ENCODE measurements at regions not wholly inside any gene's neighbourhood (a gene's known extent, or its start where the extent isn't known, plus 50 kb on each side); places are given as distances from the start of the nearest gene placed in this dataset.
"Not testable (repeated sequence)": the region's sequence is repeated elsewhere in the genome, so short reads cannot be mapped to it uniquely, and the experiment has no call there.

- Histone ChIP-seq H3K4me3 (replicated peaks in 1 of 3; ENCODE audit: insufficient read depth in 1 of 3, low read depth in 2 of 3, low read length in 3 of 3) (no peak overlapping the region), H2AFZ (ENCODE audit: low read length) (no peak overlapping the region), H3K27ac (ENCODE audit: extremely low read length, insufficient read depth, low read length) (no peak overlapping the region), H3K79me2 (ENCODE audit: insufficient read depth, low read length) (no peaks in the 10 kb centered on the region), H3K4me2 (ENCODE audit: low read depth, low read length) (no peak overlapping the region), H3K27me3 (ENCODE audit: control insufficient read depth in 1 of 2, insufficient read depth in 2 of 2, low read length in 2 of 2) (no peaks in the 10 kb centered on the region), H3K9me3 (ENCODE audit: low read length) (no peaks in the 10 kb centered on the region), H3K4me1 (ENCODE audit: insufficient read depth, low read length) (no peaks in the 10 kb centered on the region), H3K9ac (ENCODE audit: insufficient read depth, low read depth, low read length) (no peak overlapping the region), H3K36me3 (replicated peaks in 1 of 2; ENCODE audit: control insufficient read depth in 1 of 2, insufficient read depth in 2 of 2, low read length in 2 of 2) (no peaks in the 10 kb centered on the region), H4K20me1 (ENCODE audit: insufficient read depth, low read length) (no peaks in the 10 kb centered on the region)
- DNase-seq (ENCODE audit: low spot score) (no peak), FAIRE-seq (no peak), ATAC-seq (no peak)
- 30% methylated on average over 4 of the region's 4 CpGs for WGBS (ENCODE audit: low lambda C conversion rate)
- CTCF ChIA-PET (ENCODE audit: low intra/inter-chr PET ratio, low total read pairs) = no interaction called here
- in situ Hi-C loops (cut with HindIII; ENCODE audit: extremely low pct_ligation_motif_present, low pct_unique_long_range_greater_than_20kb) (loop anchor here (25.0 kb wide), 1 partner anchor 649 kb away; no protein-coding TSS in a partner anchor), intact Hi-C loops (cut with micrococcal nuclease; ENCODE audit: unreplicated experiment) (no loop called here)
- no TSS peak for BruUV-seq (replicated peaks)
- POLR2A ChIA-PET = no interaction called here
- TF ChIP-seq ARID5B (CRISPR knock-in tag; IDR thresholded peaks at IDR 0.05) = no peak
- TF ChIP-seq ZNF354B (CRISPR knock-in tag; IDR thresholded peaks at IDR 0.05) = no peak
- no peak for TF ChIP-seq ZSCAN31 (CRISPR knock-in tag; IDR thresholded peaks at IDR 0.05; ENCODE audit: low read depth)
Measured at GRCh38 chr1:242662886-242663285, 138.4 kb upstream of the PLD5 start.

GRCh38 chr1:242653772-242654171 is 129.3 kb upstream of the PLD5 start:
- H3K9ac ChIP-seq (ENCODE audit: insufficient read depth, low read depth, low read length); H3K9me3 ChIP-seq (ENCODE audit: low read length); H3K79me2 ChIP-seq (ENCODE audit: insufficient read depth, low read length); H3K4me3 ChIP-seq (replicated peaks in 1 of 3; ENCODE audit: insufficient read depth in 1 of 3, low read depth in 2 of 3, low read length in 3 of 3); H3K27ac ChIP-seq (ENCODE audit: extremely low read length, insufficient read depth, low read length); intact Hi-C loops (cut with micrococcal nuclease; ENCODE audit: unreplicated experiment); CTCF ChIA-PET (ENCODE audit: low intra/inter-chr PET ratio, low total read pairs); H3K36me3 ChIP-seq (replicated peaks in 1 of 2; ENCODE audit: control insufficient read depth in 1 of 2, insufficient read depth in 2 of 2, low read length in 2 of 2); POLR2A ChIA-PET; H3K4me2 ChIP-seq (ENCODE audit: low read depth, low read length); H4K20me1 ChIP-seq (ENCODE audit: insufficient read depth, low read length); ATAC-seq; H3K4me1 ChIP-seq (ENCODE audit: insufficient read depth, low read length); DNase-seq (ENCODE audit: low spot score); BruUV-seq (replicated peaks); FAIRE-seq; H3K27me3 ChIP-seq (ENCODE audit: control insufficient read depth in 1 of 2, insufficient read depth in 2 of 2, low read length in 2 of 2); H2AFZ ChIP-seq (ENCODE audit: low read length): not testable (repeated sequence)
- TF ChIP-seq MAFK (conservative IDR thresholded peaks at IDR 0.05 in 1 of 2, IDR thresholded peaks at IDR 0.05 in 1 of 2; ENCODE audit: low read length in 2 of 2) = peak in 1 of 2 experiments; percentile 38; a peak in 2 of 4 replicates
- in situ Hi-C loops (cut with HindIII; ENCODE audit: extremely low pct_ligation_motif_present, low pct_unique_long_range_greater_than_20kb) = loop anchor here (25.0 kb wide), 1 partner anchor 659 kb away; no protein-coding TSS in a partner anchor
